ENCODE measurements at regions not wholly inside any gene's neighbourhood (a gene's known extent, or its start where the extent isn't known, plus 50 kb on each side); places are given as distances from the start of the nearest gene placed in this dataset.

DNA sequence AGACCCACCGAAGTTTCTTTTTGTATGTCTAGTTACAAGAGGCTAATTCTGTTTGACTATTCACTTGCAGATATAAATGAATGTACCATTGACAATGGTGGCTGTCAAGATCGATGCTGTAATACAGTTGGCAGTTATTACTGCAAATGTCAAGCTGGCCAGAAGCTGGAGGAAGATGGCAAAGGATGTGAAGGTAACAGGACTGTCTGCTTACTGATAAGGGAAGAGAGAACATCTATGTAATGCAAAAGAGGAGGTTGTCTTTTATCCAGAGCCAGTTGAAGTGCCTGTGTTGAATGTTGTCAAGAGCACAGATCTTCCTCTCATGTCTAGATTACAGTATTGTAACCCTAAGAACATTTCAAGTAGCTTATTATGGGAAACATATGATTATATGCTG lies 549.5 kb upstream of the GOLIM4 start:
- DNase-seq, result no peak

DNA sequence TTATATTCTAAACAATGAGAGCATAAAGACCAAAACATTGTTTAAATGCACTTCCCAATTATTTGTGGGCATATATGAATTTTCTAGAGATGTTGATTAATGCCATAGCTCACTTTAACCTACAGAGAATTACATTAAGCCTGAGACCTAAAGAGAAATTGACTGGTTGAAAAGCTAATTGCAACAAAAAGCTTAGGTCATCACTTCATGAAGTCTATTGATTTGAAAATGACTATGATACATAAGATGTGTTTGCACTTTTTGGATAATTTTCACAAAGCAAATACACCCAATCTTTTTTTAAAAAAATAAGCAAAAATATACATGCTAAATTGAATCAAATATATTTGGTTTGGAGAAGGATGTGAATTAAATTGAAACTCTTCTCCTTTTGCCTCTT lies 532.8 kb upstream of the GOLIM4 start:
- no peak for DNase-seq

DNA sequence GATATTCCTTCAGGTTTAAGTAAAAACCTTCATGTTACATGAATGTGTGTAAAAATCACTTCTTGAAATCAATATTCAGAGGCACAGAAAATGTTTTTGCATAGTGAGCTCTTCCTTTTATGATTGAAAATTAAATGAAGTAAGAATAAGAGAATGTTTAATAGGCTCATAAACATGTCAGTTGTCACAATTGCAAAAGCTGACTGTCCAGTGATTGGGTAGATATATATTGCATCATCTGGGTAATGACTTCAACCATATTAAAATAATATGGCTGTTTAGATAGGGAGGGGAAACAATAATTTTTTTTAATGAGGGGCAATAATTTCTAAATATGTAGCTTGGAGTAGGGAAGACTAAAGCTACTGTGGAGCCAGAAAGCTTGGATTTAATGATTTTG lies 529.8 kb upstream of the GOLIM4 start:
- no peak for DNase-seq

DNA sequence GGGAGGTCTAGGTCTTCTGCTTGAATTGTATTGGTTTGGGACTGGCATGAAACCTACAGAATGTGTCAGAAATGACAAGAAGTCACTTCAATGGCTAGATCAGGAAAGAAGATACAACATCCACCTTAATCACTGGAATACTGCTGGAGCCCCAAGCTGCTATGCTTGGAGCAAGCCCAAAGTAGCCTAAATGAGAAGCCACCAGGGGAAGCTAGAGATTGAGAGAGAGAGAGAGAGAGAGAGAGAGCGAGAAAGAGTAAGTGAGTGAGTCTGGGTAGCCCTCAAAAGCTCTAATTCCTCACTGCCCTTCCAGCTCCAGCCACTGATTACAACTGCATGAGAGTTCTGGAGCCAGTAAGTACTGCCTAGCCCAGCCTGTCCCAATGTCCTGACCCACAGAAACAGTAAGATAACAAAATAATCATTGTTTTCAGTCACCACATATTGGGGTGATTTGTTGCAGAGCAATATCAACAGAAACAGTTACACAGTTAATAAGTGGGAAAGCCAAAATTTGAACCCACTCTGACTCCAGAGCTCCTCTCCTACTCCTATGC lies 529.2 kb upstream of the GOLIM4 start:
- DNase-seq, result no peak

DNA sequence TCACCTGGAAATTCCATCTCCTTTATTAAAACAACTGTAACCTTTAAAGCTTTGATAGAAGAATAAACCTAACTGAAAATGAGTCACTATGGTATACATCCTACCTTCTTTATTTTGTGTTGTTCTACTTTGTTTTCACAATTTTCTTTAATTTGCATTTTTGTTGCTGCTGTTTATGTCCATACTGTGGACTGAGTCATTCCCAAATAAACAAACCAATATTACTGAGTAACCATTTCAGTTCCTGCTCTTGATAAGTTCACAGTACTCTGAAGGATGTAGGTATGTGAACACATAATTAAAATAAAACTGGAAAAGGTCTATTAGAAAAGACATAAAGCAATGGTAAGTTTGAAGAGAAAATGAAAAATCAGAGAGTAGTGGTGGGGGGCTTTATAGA lies 528.5 kb upstream of the GOLIM4 start:
- no peak for DNase-seq

DNA sequence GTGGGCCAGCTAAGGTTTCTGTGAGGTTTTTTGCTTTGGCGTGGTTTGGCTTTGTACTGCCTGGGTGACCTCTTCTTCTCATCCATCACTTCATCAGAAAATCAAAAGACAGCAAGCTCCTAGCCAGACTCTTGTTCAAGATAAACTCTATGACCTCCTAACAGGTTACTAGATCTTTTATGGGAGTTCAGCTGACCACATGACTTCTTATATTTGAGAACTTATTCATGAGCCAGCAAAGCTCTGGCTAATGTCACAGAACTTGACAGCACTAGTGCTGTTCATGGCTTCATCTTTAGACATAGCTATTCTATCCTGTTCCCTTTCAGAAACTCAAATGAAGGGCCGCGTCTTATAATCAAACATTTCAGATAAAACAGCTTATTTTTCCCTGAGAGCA lies 527.1 kb upstream of the GOLIM4 start:
- no peak for DNase-seq

DNA sequence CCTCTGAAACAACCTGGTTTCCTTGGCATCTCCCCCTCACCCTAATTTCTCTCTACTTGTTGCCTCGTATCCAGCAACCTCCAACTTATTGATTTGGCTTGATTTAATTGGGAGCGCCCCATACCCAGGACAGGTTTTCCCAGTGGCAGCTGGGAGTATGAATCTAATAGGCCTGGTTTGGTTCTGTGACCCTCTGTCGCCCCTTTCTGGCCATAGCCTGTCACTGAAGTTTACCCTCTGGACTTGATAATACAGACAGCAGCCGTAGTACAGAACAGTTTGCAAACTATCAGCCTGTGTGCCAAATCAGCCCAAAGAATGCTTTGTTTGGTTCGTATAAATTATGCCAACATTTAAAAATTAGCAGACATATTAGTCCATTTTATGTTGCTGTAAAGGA lies 525.1 kb upstream of the GOLIM4 start:
- peak; percentile 5 for DNase-seq

DNA sequence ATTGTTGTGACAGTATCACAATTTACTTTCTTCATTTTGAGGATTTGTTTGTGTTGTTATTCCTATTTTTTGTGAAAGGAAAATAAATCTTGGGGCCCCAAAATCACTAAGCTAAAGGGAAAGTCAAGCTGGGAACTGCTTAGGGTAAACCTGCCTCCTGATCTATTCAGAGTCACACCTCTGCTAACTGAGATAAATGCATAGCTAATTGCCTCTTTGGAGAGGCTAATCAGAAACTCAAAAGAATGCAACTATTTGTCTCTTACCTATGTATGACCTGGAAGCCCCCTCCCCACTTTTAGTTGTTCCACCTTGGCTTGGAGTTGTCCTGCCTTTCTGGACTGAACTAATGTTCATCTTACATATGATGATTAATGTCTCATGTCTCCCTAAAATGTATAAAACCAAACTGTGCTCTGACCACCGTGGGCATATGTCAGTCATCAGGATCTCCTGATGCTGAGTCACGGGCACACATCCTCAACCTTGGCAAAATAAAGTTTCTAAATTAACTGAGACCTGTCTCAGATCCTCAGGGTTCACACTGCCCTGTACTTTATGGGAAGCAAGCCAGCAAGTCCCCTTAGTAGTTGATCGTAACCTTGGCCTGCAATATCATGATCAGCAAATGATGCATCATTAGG lies 523.2 kb upstream of the GOLIM4 start:
- DNase-seq, result no peak

DNA sequence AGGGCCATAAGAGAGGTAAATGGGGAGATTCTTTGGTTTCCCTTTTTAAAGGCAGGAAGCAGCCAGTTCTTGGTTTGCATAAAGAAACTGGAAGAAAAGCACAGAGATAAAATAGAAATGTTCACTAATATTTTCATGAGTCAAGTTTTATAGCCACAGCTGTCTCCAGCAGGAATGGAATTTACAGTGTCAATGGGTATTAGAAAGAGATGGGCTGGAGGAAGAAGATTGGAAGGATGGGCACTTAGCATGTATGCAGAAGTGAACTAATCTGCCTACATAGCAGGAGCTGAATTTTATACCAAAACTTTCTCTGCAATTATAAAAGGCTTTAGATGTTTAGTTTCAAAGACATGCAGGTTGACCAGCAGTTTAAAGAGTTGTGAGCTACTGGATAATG lies 521.9 kb upstream of the GOLIM4 start:
- DNase-seq, result no peak

DNA sequence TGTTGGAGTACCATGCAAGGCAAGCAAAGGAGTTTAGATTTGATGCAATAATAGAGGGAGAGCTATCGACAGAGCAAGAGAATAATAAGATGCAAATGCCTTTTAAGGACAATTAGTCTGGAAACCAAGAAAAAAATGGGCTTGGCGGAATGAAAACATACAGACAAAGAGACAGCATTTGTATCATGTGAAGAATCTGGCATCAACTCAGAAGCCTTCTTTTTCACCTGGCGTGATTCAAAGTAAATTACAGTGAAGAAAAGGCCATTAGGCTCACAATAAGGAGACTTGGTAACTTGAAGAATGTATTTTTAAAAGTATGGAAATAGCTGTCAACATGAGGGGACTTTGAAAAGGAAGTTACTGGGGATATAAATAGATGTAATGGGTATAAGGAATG lies 521.2 kb upstream of the GOLIM4 start:
- no peak for DNase-seq

DNA sequence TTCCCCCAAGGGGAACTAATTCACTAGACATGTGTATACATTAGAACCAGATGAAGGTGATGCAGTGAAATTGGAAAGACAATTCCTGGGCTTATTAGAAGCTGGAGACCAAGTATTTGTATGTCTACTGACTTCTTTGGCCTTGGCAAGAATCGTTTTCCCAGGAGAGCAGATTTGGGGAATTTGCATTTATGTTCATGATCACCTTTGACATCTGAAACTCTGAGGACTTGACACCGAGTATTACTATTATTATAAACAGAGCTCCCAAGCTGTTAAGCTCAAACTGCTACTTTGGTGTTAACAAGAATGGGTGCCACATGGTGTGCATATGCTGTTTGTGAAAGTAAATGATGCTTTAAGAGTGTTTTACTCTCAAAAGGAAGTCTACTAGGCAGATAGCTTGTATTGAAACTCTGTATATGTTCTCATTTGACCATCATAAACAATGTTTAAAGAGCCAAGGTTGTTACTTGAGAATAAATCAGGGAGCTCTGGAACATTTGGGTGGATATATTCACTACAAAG lies 519.8 kb upstream of the GOLIM4 start:
- no peak for DNase-seq

DNA sequence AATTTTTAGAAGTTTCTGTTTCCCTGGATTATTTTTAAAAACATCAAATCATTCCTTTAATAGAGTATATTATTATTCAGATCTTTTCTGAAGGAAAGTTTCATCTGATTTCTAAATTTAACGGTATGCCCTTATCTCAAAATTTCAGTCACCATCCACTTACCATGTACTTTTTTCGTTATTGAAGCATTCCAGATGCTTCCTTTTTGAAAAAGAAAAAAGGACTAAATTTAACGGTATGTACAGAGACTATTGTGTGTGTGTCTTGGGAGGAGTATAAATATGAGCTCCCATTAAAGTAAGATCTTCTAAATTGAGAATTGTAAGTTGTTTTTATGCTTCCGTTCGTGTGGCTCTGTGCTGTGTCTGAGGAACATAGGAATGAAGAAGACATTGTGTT lies 517.4 kb upstream of the GOLIM4 start:
- DNase-seq, result no peak

DNA sequence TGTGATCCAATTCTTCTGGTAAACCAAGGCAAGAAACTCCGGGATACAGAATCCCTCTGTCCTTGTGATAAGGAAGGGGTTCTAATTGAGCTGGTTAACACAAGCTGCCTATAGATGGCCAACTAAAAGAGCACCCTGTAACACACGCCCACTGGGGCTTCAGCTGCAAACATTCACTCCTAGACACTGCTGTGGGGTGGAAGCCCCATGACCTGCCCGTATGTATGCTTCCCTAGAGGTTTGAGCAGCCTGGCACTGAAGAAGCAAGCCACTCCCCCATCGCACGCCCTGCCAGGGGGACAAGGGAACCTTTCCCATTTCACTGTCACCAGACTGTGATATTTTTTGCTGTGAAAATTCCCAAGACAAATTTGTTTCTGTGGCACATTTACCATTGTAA lies 516.9 kb upstream of the GOLIM4 start:
- DNase-seq, result no peak

DNA sequence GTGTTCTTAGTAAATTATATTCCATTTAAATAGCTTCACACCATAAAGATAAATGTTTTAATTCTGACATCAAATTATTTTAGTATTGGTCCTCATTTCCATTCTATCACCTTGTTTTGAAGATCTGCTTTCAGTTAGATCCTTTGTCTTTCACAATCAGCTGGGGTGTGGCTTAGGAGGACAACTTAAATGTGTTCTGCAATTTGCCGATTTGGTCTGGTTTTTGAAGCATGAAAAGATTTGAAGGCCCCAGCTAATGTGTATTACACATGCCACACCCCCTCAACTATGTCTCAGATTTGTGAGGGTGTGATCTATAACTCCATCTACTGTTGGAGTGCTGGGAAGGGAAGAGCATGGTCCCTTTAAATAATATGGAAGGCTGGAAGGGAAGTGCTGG lies 516.1 kb upstream of the GOLIM4 start:
- no peak for DNase-seq

DNA sequence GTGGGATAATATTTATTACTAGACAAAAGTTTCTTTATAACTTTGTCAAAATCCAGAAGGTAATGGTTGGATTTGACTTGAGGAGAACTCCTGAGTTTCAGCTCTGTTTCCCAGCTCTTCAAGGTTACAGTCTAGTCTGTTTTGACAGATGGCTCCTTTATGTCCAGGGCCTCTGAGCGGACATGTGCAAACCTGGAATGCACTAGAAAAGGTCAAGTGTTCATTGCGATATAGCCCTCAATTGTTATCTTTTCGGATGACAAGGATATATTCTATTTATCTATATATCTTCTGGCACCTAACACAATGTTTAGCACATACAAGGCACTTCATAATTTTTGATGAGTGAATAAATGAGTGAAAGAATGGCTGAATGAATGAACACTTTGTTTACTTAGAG lies 513.2 kb upstream of the GOLIM4 start:
- no peak for DNase-seq

DNA sequence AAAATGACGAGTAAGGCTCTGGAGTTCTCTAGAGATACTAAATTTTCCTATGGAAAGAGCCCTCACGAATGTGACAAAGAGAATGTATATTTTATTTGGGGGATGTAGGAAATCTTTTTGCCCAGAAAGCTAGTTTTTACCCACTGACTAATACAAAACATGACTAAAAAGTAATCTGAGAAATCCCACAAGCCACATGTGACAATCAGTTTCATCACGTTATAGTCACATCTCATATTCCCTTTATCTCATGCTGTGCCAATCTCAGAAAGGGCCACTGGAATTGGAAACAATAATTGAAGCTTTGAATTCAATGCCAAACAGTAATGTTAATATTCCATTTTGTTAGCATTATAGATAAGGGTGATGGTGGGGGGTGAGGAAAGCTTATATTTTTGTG lies 509.0 kb upstream of the GOLIM4 start:
- peak; percentile 3 for DNase-seq

DNA sequence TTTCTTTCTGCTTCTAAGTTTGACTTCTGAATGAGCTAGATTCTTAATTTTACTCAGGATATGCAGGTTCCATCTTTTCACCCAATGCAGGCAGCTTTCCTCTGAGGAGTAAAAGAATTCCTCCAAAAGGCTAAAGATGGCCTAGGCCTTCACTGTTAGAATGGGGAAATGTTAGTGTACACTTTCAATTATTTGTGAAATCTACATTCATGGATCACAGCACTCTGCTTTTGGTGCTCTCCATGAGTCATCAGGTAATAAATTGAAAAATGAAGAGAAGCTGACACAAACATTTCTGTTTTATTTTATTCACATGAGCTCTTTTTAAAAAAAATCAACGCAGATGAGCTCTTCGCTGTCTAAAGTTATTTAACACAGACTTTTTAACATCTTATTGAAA lies 502.5 kb upstream of the GOLIM4 start:
- peak; percentile 2 for DNase-seq

DNA sequence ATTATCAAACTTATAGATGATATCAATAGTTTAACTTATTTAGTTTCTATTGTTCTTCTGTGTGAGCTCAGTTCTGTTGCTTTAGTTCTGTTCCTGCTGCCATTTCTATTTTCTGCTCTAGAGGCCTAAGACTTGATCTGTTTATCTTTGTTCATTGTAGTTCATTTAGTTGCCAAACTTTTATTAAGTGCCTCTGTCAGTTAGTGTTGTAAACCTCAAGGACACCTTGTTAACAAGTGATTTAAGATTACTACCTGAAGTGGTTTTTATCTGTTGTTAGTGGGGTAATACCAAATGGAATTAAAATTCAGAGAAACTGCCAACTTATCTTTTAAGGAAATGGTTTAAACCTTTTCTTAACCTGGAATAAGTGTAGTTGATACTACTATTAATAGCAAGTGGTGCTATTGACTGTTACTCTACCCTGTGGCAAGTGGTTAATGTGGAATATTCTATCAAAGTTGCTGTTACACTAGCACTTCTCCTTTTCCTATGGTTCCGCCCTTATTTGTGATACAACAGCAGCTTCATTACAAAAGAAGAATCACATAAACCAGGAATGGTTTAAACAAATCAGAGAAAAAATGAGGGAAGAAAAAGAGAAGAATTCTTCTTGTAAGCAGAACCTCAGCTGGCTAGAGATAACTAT lies 500.6 kb upstream of the GOLIM4 start:
- no peak for DNase-seq

DNA sequence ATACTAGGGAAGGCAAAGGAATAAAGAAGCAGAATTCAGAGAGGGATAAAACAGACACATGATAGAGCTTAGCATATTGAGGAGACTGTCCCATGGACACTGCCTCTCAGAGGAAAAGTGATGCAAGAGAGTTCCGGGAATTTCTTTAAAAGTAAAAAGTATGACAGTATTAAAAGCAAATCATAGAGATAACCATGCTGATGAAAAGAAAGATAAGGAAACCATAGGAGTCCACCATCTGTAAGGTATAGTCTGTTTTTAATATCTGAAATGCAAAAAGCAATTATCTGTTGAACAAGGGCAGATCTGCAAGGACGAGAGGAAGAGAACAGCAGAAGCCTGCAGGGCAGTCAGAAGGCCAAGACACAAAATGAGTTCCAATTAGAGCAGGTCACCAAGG lies 495.9 kb upstream of the GOLIM4 start:
- DNase-seq, result no peak

DNA sequence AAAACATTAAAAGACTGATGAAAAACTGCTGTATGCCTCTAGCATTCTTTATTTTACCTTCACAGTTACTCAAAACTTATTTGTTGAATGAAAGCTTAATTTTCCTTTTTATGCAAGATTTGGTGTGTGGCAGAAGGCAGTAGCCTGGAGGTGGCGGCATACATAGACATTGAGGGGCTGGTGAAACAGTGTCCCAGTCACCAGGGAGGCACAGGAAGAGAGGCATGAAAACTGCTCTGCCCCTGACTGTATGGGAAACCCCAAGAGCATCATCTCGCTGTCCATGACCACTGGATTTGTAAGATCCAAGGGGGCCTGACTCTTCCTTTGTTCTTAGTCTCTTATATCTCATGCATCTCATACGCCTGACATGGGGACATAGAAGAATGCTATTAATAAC lies 493.7 kb upstream of the GOLIM4 start:
- DNase-seq, result no peak

DNA sequence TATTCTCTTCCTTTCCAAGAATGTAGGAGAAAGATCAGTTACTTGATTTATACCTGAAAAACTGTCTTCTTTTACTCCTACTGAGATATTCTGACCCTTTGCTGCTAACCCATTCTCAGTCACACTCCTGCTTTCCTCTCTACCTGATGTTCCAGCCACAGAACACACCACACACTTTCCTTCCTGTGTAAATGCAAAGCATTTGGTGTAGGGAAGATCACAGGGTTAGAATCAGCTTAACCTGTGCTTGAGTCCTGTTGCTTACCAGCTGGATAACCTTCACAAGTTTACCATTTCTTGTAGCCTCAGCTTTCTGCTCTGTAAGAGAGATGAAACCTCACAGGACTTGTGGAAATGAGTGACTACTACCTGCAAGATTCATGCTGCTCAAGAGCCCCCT lies 489.8 kb upstream of the GOLIM4 start:
- no peak for DNase-seq

DNA sequence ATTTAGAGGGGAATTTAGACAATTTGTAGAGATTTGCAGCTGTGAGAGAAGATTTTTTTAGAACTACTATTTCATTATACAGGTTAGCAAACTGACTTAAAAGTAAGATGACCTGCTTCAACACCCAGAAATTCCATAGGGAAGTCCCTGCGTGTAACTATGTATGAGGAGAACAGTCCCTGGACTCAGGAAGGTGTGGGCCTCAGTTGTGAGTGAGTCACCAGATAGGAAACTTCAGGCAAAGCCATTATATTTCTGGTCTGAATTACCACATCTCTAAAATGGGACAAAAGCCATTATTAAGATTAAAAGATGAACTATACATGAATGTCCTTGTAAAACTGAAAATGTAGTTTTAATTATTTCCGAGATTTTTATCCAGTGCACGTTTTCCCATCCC lies 488.3 kb upstream of the GOLIM4 start:
- no peak for DNase-seq

DNA sequence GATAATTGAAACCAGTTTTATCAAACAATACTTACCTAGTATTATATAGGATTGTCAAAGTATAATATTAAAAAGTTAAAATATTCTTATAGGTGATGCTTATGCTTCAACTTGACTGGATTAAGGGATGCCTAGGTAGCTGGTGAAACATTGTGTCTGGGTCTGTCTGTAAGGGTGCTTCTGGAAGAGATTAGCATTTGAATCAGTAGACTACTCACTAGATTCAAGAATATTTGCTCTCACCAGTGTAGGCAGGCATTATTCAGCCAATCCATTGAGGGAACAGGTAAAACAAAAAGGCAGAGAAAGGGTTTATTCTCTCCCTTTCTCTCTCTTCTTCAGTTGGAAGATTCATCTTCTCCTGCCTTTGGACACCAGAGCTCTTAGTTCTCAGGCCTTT lies 486.8 kb upstream of the GOLIM4 start:
- DNase-seq, result no peak

DNA sequence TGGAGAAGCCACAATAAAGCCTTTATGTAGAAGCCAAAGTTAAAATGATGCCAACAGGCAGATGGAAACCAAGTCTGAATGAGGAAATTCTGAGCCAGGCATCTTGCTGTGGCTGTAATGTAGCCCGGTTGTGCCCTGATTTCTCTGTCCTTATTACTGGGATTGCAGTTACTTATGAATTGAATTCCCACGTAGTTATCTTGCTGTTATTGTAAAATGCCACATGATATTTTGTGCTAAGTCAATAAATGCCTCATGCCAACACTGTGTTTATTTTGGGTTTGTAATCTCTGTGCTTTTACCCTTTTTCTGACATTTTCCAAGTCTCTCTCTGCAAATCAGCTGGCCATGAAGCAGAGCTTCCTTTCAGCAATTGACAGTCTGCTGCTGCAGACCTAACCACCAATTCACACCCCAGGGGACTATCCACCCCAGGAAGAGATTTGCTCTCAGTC lies 486.1 kb upstream of the GOLIM4 start:
- no peak for DNase-seq
